ACC112 (cell line): ENCODE measurements at regions not wholly inside any gene's neighbourhood (a gene's known extent, or its start where the extent isn't known, plus 50 kb on each side); places are given as distances from the start of the nearest gene placed in this dataset.
A peak's percentile ranks its signal among the peaks of the same experiment; 100 is the strongest.
"Not testable (repeated sequence)": the region's sequence is repeated elsewhere in the genome, so short reads cannot be mapped to it uniquely, and the experiment has no call there.

Experiments used
- H2AFZ ChIP-seq: fragments of 200-600 bp; sonication (generic); one replicate; pipeline ENCODE4 v1.6.0; 2017; ENCODE audit warnings: antibody characterized with exemption, low read length; ENCODE audit not compliant: unreplicated experiment
- H3K27ac ChIP-seq: fragments of 200-600 bp; sonication (generic); 2 replicates; pipeline ENCODE4 v1.5.1; 2014; ENCODE audit warnings: low read depth, mild to moderate bottlenecking, antibody characterized with exemption, low read length, moderate library complexity
- H3K27me3 ChIP-seq: fragments of 200-600 bp; sonication (generic); 2 replicates; pipeline ENCODE4 v1.6.1; 2014; ENCODE audit warnings: mild to moderate bottlenecking, antibody characterized with exemption, low read length, moderate library complexity, mixed read lengths; ENCODE audit not compliant: insufficient read depth
- H3K36me3 ChIP-seq: fragments of 200-600 bp; sonication (generic); 2 replicates; pipeline ENCODE4 v1.6.1; 2016; ENCODE audit warnings: mild to moderate bottlenecking, antibody characterized with exemption, low read length, moderate library complexity, mixed read lengths; ENCODE audit not compliant: insufficient read depth
- H3K4me1 ChIP-seq: fragments of 200-600 bp; sonication (generic); one replicate; pipeline ENCODE4 v1.6.1; 2016; ENCODE audit warnings: low read length, mixed read lengths; ENCODE audit not compliant: insufficient read depth, unreplicated experiment, control insufficient read depth
- H3K4me3 ChIP-seq: fragments of 200-600 bp; sonication (generic); 2 replicates; pipeline ENCODE4 v1.5.1; 2014; ENCODE audit warnings: mild to moderate bottlenecking, low read depth, low read length
- H3K79me2 ChIP-seq: fragments of 200-600 bp; sonication (generic); one replicate; pipeline ENCODE4 v1.6.0; 2016; ENCODE audit warnings: low read length; ENCODE audit not compliant: control insufficient read depth, unreplicated experiment, insufficient read depth

DNA sequence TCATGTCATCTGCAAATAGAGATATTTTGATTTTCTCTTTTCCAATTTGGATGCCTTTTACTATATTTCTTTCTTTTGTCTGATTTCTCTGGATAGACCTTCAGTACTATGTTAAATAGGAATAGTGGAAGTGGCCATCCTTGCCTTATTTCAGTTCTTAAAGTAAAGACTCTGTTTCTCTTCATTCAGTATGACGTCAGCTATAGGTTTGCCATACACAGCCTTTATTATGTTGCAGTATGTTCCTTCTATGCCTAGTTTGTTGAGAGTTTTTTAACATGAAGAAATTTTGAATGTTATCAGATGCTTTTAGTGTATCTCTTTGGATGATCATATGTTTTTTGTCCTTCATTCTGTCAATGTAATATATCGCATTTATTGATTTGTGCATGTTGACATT lies 566.7 kb upstream of the ROBO1 start:
- H3K4me3 ChIP-seq, result no peak overlapping the region
- H2AFZ ChIP-seq, result no peak overlapping the region
- H3K27me3 ChIP-seq, result no peaks in the 10 kb centered on the region
- no peaks in the 10 kb centered on the region for H3K79me2 ChIP-seq
- no peaks in the 10 kb centered on the region for H3K36me3 ChIP-seq
- no peaks in the 10 kb centered on the region for H3K4me1 ChIP-seq
- H3K27ac ChIP-seq, result no peak overlapping the region

DNA sequence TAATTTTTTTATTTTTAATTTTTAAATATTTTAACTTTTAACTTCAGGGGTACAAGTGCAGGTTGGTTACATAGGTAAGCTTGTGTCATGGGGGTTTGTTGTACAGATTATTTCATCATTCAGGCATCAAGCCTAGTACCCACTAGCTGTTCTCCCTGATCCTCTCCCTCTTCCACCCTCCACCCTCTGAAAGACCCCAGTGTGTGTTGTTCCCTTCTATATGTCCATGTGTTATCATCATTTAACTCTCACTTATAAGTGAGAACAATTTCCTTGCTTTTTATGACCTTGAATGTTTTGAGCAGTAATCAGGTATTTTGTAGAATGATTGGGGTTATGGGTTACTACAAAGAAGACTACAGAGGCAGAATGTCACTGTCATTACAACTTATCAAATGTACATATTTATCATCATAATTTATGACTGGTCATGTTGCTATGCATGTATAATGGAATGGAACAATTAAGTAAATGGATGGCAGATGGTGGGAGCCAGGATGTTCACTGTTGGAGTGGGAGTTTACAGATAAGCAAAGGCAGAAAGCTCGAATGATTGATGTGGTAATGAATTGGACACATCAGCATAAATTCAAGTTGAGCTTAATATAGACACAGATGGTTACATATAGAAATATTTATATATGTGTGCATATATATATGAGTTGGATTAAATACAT lies 563.8 kb upstream of the ROBO1 start:
- Histone ChIP-seq H3K4me3 (no peak overlapping the region), H3K36me3 (no peaks in the 10 kb centered on the region), H2AFZ (no peak overlapping the region), H3K27ac (no peak overlapping the region), H3K4me1 (no peaks in the 10 kb centered on the region), H3K79me2 (no peaks in the 10 kb centered on the region), H3K27me3 (no peaks in the 10 kb centered on the region)

DNA sequence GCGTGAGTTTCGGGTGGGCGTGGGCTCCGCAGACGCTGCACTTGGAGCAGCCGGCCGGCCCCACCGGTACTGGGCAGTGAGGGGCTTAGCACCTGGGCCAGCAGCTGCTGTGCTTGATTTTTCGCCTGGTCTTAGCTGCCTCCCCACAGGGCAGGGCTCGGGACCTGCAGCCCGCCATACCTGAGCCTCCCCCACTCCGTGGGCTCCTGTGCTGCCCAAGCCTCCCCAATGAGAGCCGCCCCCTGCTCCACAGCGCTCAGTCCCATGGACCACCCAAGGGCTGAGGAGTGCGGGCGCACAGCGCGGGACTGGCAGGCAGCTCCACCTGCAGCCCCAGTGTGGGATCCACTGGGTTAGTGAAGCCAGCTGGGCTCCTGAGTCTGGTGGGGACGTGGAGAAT lies 546.7 kb upstream of the ROBO1 start:
- H3K27ac ChIP-seq, result not testable (repeated sequence)

DNA sequence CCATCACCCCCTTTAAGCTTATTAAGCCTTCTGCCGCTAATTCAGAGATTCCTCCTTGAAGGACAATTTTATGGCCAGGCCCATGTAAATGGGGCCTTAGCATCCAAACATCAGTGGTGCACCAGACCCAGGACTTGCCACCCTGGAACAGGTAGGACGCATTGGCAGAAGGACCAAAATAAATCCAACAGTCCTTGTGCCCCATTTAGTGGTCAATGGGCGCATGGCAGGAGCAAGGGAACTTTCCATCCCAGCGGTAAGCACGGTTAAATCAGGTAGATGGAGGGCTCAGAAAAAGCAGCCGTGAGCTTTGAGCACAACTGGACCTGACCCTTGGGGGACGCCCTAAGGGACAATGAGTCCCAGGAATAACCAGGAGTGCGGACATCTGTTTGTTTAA lies 540.8 kb upstream of the ROBO1 start:
- Histone ChIP-seq H3K4me3 (no peak overlapping the region), H3K4me1 (no peaks in the 10 kb centered on the region), H3K79me2 (no peaks in the 10 kb centered on the region), H3K36me3 (no peaks in the 10 kb centered on the region), H3K27ac (no peak overlapping the region), H2AFZ (no peak overlapping the region), H3K27me3 (no peaks in the 10 kb centered on the region)

More for the DNA sequence above, 546.7 kb upstream of the ROBO1 start:
- not testable (repeated sequence) for H3K36me3 ChIP-seq, H3K27me3 ChIP-seq, H3K79me2 ChIP-seq, H3K4me3 ChIP-seq, H3K4me1 ChIP-seq, H2AFZ ChIP-seq

DNA sequence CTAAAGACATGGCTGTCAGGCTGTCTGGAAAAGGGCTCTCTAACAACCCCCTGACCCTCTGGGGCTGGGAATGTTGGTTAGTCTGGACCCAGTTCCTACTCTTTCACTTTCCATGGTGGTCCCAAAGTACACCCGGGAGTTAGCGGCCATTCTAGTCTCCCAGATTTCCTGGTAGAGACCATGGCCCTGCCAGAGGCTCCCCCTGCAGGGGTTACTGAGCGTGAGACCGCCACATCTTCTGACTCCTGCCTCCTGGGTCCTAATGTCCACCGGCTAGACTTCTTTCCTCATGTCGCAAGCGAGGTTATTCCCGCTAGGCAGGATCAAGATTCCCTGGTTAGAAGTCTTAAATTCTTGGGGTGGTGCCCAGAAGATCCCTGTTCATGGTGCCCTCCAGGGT lies 540.0 kb upstream of the ROBO1 start:
- H2AFZ ChIP-seq, result no peak overlapping the region
- H3K36me3 ChIP-seq, result no peaks in the 10 kb centered on the region
- no peaks in the 10 kb centered on the region for H3K4me1 ChIP-seq
- H3K27me3 ChIP-seq, result no peaks in the 10 kb centered on the region
- H3K27ac ChIP-seq, result no peak overlapping the region
- H3K79me2 ChIP-seq, result no peaks in the 10 kb centered on the region
- no peak overlapping the region for H3K4me3 ChIP-seq

DNA sequence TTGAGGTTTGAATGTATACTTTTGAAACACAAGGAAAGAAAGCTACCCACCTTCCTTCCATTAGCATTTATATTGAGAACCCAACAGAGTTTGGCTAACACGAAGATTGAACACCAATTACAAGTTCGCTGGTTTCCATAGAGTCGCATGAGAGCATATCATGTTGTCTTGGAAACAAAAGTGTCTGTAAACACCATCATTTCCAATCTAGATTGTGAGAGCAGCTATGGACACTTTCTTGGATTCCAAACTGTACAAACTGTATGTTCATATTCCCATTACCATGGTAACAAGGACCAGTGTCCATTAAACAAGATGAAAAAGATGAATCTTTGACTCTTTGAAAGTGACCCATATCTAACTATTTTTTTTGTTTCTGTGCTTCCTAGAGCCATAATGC lies 529.9 kb upstream of the ROBO1 start:
- no peaks in the 10 kb centered on the region for H3K4me1 ChIP-seq
- no peak overlapping the region for H3K27ac ChIP-seq
- no peak overlapping the region for H2AFZ ChIP-seq
- H3K4me3 ChIP-seq, result no peak overlapping the region
- no peaks in the 10 kb centered on the region for H3K79me2 ChIP-seq
- no peaks in the 10 kb centered on the region for H3K36me3 ChIP-seq
- no peaks in the 10 kb centered on the region for H3K27me3 ChIP-seq

DNA sequence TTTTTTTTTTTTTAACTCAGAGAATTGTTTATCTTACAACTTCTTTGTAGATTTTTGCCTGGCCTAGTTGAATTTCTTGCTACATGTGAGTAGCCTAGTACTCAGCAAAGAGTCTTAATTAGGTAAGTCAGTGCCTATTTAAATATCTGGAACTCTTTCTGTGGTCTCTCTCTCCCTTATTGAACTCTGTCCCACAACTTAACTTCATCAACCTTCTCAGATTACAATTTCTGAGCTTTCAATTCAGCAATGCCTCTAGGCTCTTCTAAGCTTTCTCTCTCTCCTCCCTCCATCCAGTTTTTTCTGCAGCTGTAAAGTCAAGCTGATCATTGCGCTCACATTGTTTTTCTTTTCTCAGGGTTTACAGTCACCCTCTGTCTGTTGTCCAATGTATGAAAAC lies 517.6 kb upstream of the ROBO1 start:
- Histone ChIP-seq H2AFZ (no peak overlapping the region), H3K27ac (no peak overlapping the region), H3K79me2 (no peaks in the 10 kb centered on the region), H3K36me3 (no peaks in the 10 kb centered on the region), H3K4me1 (no peaks in the 10 kb centered on the region), H3K27me3 (no peaks in the 10 kb centered on the region), H3K4me3 (0 out of 2 replicates have a peak overlapping the region, but pooled peaks have one; percentile 29)

DNA sequence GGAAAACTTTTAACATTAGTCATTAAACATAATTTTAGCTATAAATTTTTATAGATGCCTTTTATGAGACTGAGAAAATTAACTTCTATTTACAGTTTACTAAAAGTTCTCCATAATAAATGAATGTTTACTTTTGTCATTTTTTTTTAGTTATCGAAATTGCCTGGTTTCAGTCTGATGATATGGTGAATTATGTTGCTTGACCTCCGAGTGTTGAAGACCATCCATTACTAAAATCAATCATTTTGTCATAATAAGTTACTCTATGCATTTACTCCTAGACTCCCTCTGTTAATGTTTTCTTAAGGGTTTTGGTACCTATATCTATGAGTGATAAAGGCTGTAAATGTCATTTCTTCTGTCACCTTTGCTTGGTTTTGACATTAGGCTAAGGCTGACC lies 516.0 kb upstream of the ROBO1 start:
- no peaks in the 10 kb centered on the region for H3K36me3 ChIP-seq
- H2AFZ ChIP-seq, result no peak overlapping the region
- H3K79me2 ChIP-seq, result no peaks in the 10 kb centered on the region
- no peaks in the 10 kb centered on the region for H3K27me3 ChIP-seq
- no peak overlapping the region for H3K27ac ChIP-seq
- H3K4me1 ChIP-seq, result no peaks in the 10 kb centered on the region
- no peak overlapping the region for H3K4me3 ChIP-seq

DNA sequence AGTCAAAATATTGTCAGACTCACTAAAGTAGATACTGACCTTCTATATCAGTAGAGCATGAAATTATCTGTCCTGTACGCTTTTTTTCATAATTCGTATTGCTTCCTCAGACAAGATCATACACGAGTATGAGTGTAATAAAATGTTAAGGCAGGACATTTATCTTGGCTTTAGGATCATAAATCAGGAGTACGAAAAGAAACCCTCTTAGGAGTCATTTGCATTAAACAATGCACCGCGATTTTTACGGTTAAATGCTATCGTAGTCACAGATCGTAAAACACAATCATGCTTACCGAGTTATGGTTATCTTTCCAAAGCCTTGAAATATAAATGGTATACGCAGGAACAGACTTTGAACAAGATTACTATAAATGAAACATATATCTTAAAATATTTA lies 510.3 kb upstream of the ROBO1 start:
- no peaks in the 10 kb centered on the region for H3K79me2 ChIP-seq
- no peaks in the 10 kb centered on the region for H3K4me1 ChIP-seq
- H3K4me3 ChIP-seq, result no peak overlapping the region
- H2AFZ ChIP-seq, result no peak overlapping the region
- H3K27ac ChIP-seq, result no peak overlapping the region
- H3K36me3 ChIP-seq, result no peaks in the 10 kb centered on the region
- H3K27me3 ChIP-seq, result no peaks in the 10 kb centered on the region

DNA sequence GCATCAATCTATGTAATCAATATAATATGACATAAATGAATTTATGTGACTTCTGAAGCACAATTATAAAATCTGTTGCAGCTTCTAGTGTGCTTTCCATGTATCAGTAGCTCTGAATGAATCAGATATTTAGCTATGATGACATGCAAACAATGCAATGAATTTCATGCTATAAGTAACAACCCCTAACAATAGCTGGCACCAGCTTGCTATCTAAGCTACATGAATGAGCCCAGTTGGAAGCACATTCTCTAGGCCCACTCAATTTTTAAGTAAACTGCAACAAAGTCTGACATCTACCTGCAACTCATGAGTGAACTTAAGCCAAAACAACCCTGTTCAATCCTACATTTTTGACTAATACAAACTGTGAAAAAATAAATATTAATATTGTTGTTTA lies 507.3 kb upstream of the ROBO1 start:
- Histone ChIP-seq H3K27me3 (no peaks in the 10 kb centered on the region), H3K4me1 (no peaks in the 10 kb centered on the region), H2AFZ (no peak overlapping the region), H3K27ac (no peak overlapping the region), H3K79me2 (no peaks in the 10 kb centered on the region), H3K36me3 (no peaks in the 10 kb centered on the region), H3K4me3 (no peak overlapping the region)

DNA sequence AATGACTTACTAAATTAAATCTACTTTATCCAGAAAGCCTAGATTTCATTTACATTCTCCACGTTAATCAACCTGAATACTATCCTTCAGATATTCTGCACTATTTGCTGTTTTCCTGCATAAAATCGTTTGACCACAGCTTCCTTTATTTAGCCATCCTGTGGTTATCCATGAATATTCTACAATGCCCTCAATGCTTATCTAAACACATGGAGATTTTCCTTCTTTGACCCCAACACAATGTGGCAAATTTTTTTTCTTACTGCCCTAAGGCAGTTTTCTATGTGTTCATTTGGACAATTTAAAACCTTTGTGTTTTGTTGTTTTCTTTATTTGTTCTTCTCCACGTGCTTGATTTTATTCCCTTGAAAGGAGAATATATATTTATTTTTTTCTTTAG lies 495.5 kb upstream of the ROBO1 start:
- Histone ChIP-seq H3K36me3 (no peaks in the 10 kb centered on the region), H3K27ac (no peak overlapping the region), H3K79me2 (no peaks in the 10 kb centered on the region), H3K4me3 (no peak overlapping the region), H2AFZ (no peak overlapping the region), H3K4me1 (no peaks in the 10 kb centered on the region), H3K27me3 (no peaks in the 10 kb centered on the region)
